Heart right ventricle (tissue), 16 donors: ENCODE measurements at regions not wholly inside any gene's neighbourhood (a gene's known extent, or its start where the extent isn't known, plus 50 kb on each side); places are given as distances from the start of the nearest gene placed in this dataset.
A peak's percentile ranks its signal among the peaks of the same experiment; 100 is the strongest.

Source experiments
- ATAC-seq, 8 donors: fragments of 200-7000 bp; cut with Tn5 transposase; one replicate each; pipeline ENCODE4 v1.9.1; 2020; ENCODE audit warnings: mild to moderate bottlenecking in 8 of 8, moderate library complexity in 8 of 8, moderate number of reproducible peaks in 1 of 8
- DNase-seq, 2 donors: peaks; one replicate each; pipeline ENCODE4 v3.0.0-alpha.2; 2020
- H3K27ac ChIP-seq, 10 donors: fragments of 200-600 bp; sonication (generic) in 2 of 10; one replicate each; pipeline versions ENCODE4 v1.5.0 to v1.8.0; 2020 to 2022; ENCODE audit warnings: mild to moderate bottlenecking in 3 of 10
- H3K27me3 ChIP-seq, 7 donors: fragments of 200-600 bp; one replicate each; pipeline ENCODE4 v1.8.0; 2021 to 2022; ENCODE audit warnings: mild to moderate bottlenecking in 2 of 7
- H3K36me3 ChIP-seq, 9 donors: fragments of 200-600 bp; sonication (generic) in 1 of 9; one replicate each; pipeline versions ENCODE4 v1.5.0 to v1.8.0; 2020 to 2022; ENCODE audit warnings: mild to moderate bottlenecking in 2 of 9
- H3K4me1 ChIP-seq, 9 donors: fragments of 200-600 bp; sonication (generic) in 1 of 9; one replicate each; pipeline versions ENCODE4 v1.5.0 to v1.8.0; 2020 to 2022; ENCODE audit warnings: mild to moderate bottlenecking in 4 of 9
- H3K4me3 ChIP-seq, 10 donors: fragments of 200-600 bp; sonication (generic) in 2 of 10; one replicate each; pipeline versions ENCODE4 v1.5.0 to v1.8.0; 2020 to 2022; ENCODE audit warnings: mild to moderate bottlenecking in 7 of 10, moderate library complexity in 2 of 10
- H3K9me3 ChIP-seq, 11 donors: fragments of 200-600 bp in 10 of 11; sonication (generic) in 2 of 11; one replicate each; pipeline versions ENCODE4 v1.5.0 to v1.8.0; 2013 to 2022; ENCODE audit warnings: mild to moderate bottlenecking in 2 of 11, control low read depth in 1 of 11, moderate library complexity in 1 of 11
- WGBS, 2 donors: extraction: QIAGEN DNeasy Blood & Tissue Kit; methylation state at CpG; one replicate each; pipeline ENCODE4 v1.1.7; 2013; ENCODE audit warnings: inconsistent platforms in 1 of 2; 5-methylcytosine and 5-hydroxymethylcytosine counted together
- intact Hi-C, 10 donors: fragments of 100-400 bp; cut with DNase I; formaldehyde crosslinking; loops; one replicate each; pipeline versions ENCODE4 v1.11.1 to v1.14.2; 2022
- TF ChIP-seq, protein P1 (sequence below), 9 donors: fragments of 200-600 bp; sonication (generic) in 2 of 9; IDR thresholded peaks; one replicate each; pipeline versions ENCODE4 v1.5.0 to v1.8.0; 2021 to 2022; ENCODE audit warnings: antibody characterized with exemption in 9 of 9, mild to moderate bottlenecking in 5 of 9, moderate library complexity in 1 of 9
- donor health status: Arrhythmogenic right ventricular cardiomyopathy.
- donor health status: ischemic (EF 13 %, LVEDD 7.1; RV severe dilation, severe dysfunction).
- donor health status: healthy with polysubstance abuse.
- donor health status: DM: no; HTN: yes; CAD: no.
- donor health status: DM: no; HTN: no; CAD: no.
- donor health status: ischemic (EF 25% LVEDD 6.9; RV normal size, moderate dysfunction).
- donor health status: ischemic (EF 25% LVEDD 5.7; RV mildly dilated, moderate dysfunction).
- donor health status: healthy.
- donor health status: DM: yes; HTN: yes; CAD: no.
- donor health status: Ischemic cardiomyopathy.
- donor health status: ischemic (EF 35%, LVEDD 5.7; RV mildly dilated, moderate dysfunction).
- donor health status: nonischemic (EF 11% LVEDD 7.7; RV severe dilation, severe dysfunction).
- donor health status: DM: yes; HTN: yes; CAD: no.
- donor health status: PGD.
- donor health status: ischemic (EF 29% LVEDD 5.4; RV normal size, mild dysfunction).
- donor health status: nonischemic (EF 23%, LVEDD 6.1; RV moderate dilation, normal function).

- H3K4me3 ChIP-seq = no peak overlapping the region
- ATAC-seq (no peak), DNase-seq (no peak)
- intact Hi-C loops = no loop called here
- WGBS, 2 donors = 77 to 81% methylated on average over 5 of the region's 5 CpGs
- TF ChIP-seq, protein P1, sequence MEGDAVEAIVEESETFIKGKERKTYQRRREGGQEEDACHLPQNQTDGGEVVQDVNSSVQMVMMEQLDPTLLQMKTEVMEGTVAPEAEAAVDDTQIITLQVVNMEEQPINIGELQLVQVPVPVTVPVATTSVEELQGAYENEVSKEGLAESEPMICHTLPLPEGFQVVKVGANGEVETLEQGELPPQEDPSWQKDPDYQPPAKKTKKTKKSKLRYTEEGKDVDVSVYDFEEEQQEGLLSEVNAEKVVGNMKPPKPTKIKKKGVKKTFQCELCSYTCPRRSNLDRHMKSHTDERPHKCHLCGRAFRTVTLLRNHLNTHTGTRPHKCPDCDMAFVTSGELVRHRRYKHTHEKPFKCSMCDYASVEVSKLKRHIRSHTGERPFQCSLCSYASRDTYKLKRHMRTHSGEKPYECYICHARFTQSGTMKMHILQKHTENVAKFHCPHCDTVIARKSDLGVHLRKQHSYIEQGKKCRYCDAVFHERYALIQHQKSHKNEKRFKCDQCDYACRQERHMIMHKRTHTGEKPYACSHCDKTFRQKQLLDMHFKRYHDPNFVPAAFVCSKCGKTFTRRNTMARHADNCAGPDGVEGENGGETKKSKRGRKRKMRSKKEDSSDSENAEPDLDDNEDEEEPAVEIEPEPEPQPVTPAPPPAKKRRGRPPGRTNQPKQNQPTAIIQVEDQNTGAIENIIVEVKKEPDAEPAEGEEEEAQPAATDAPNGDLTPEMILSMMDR (IDR thresholded peaks at IDR 0.05) = no peak
- H3K4me1 ChIP-seq = peaks cover 0 to 12% (median 8%) of the 10 kb centered on the region in 9 donors
- H3K9me3 ChIP-seq = no peaks in the 10 kb centered on the region
- H3K27me3 ChIP-seq = no peaks in the 10 kb centered on the region
- H3K36me3 ChIP-seq = no peaks in the 10 kb centered on the region
- H3K27ac ChIP-seq = no peak overlapping the region
Observed at GRCh38 chr3:41073190-41073589, 126.1 kb upstream of the CTNNB1 start.

DNA sequence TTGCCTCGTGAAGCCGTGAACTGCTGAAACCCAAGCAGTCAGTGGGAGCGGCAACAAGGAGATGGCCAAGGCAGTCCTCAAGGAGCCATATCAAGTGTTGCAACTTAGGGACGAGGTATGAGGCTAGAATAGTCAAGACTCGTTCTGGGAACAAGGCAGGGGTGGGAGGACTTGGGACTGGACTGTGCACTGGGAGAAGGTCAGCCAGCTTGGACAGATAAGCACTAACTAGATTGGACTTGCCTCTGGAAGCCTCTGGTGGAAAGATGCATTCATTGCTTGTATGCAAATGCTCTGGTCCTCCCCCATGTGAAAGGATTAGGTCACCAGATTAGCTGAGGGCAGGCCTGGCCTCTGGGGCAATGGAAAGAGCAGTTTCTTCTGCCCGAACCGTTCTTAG, 123.3 kb upstream of the CTNNB1 start:
- H3K36me3 ChIP-seq = no peaks in the 10 kb centered on the region
- H3K27ac ChIP-seq = peak overlapping the region in 1 of 10 donors; percentile 15
- no peaks in the 10 kb centered on the region for H3K9me3 ChIP-seq
- no peak overlapping the region for H3K4me3 ChIP-seq
- intact Hi-C loops = no loop called here
- peaks cover 0 to 12% (median 8%) of the 10 kb centered on the region in 9 donors for H3K4me1 ChIP-seq
- 56 to 62% methylated on average over 7 of the region's 7 CpGs for WGBS, 2 donors
- ATAC-seq (peak; percentile 70 to 94 (median 86)), DNase-seq (peak; percentile 21 to 40)
- TF ChIP-seq, protein P1 (IDR thresholded peaks at IDR 0.05) = peak in 3 of 9 donors; percentile 15 to 35 (median 28)
- no peaks in the 10 kb centered on the region for H3K27me3 ChIP-seq

- no peak for ATAC-seq
- H3K4me3 ChIP-seq = no peak overlapping the region
- peaks cover 0 to 12% (median 8%) of the 10 kb centered on the region in 9 donors for H3K4me1 ChIP-seq
- intact Hi-C loops = no loop called here
- no peaks in the 10 kb centered on the region for H3K27me3 ChIP-seq
- H3K36me3 ChIP-seq = no peaks in the 10 kb centered on the region
- H3K9me3 ChIP-seq = no peaks in the 10 kb centered on the region
- DNase-seq = no peak
- TF ChIP-seq, protein P1 (IDR thresholded peaks at IDR 0.05) = no peak
- no peak overlapping the region for H3K27ac ChIP-seq
Observed at GRCh38 chr3:41076399-41076798, 122.9 kb upstream of the CTNNB1 start.

- no peaks in the 10 kb centered on the region for H3K27me3 ChIP-seq
- DNase-seq = no peak
- intact Hi-C loops = no loop called here
- no peak overlapping the region for H3K4me3 ChIP-seq
- TF ChIP-seq, protein P1 (IDR thresholded peaks at IDR 0.05) = no peak
- 90 to 94% methylated on average over 4 of the region's 4 CpGs for WGBS, 2 donors
- no peaks in the 10 kb centered on the region for H3K36me3 ChIP-seq
- ATAC-seq = no peak
- no peak overlapping the region for H3K27ac ChIP-seq
- H3K9me3 ChIP-seq = no peaks in the 10 kb centered on the region
- peaks cover 0 to 12% (median 8%) of the 10 kb centered on the region in 9 donors for H3K4me1 ChIP-seq
Observed at GRCh38 chr3:41080141-41080540, 119.2 kb upstream of the CTNNB1 start.
